ENCODE measurements at regions not wholly inside any gene's neighbourhood (a gene's known extent, or its start where the extent isn't known, plus 50 kb on each side); places are given as distances from the start of the nearest gene placed in this dataset.

GRCh38 chr14:83006121-83006670 is 1472.5 kb upstream of the SEL1L start:
- TF ChIP-seq CTCF (tag by site-specific recombination; IDR thresholded peaks at IDR 0.05), result no peak
- no peak for TF ChIP-seq PBX3 (CRISPR knock-in tag; IDR thresholded peaks at IDR 0.05)
- TF ChIP-seq ZNF529 (tag by site-specific recombination; IDR thresholded peaks at IDR 0.05; ENCODE audit: insufficient replicate concordance), result no peak
- TF ChIP-seq MYNN (tag by site-specific recombination; IDR thresholded peaks at IDR 0.05; ENCODE audit: borderline replicate concordance), result no peak
- no peak for TF ChIP-seq ZNF146 (tag by site-specific recombination; IDR thresholded peaks at IDR 0.05)
